ENCODE measurements at regions not wholly inside any gene's neighbourhood (a gene's known extent, or its start where the extent isn't known, plus 50 kb on each side); places are given as distances from the start of the nearest gene placed in this dataset.

DNA sequence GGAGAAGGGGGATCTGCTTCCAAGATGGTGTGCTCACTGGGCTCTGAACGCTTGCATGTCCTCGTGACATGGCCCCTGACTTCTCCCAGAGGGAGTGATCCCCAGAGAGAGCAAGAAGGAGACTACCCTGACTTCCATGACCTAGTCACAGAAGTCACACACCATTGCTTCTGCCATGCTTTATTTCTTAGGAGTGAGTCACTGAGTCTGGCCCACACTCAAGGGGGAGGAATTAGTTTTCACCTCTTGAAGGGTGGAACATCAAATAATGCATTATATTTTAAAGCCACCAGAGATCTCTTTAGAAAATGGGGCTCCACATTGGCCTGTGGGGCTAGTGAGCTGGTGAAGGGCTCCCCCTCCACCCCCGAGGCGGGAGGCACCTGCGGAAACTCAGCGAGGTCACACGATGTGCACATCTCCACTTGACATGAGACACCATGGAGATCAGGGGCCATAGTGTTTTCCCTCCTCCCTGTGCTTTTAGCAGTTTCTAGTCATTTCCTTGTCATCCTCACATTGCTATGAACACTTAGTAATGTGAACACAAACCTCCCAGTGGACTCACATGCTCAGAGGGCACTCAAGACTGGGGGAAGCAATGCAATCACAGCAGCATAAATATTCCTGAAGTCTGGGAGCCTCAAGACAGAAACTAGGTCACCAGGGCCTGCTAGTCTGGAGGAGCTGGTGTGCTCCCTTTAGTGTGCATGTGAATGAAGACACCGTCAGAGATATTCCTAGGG lies 87.4 kb upstream of the FZD10 start:
- no peak for DNase-seq

GRCh38 chr12:130075497-130076076 lies 86.7 kb upstream of the FZD10 start:
- DNase-seq = no peak

DNA sequence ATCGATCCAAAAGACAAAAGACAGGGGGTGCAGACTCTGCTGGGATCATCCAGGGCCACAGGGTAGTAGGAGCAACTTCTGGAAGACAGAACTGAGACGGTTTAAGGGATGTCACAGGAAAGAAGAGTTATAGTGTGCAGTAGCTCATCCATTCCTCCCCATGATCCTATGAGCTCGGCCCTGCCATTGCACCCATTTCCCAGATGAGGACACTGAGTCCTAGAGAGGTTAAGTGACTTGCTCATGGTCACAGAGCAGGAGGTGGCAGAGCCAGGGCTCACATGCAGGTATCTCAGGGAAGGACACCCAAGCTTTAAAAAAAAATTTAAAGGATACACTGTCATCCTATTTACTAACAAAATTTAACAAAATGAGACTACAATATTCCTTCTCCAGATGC lies 86.1 kb upstream of the FZD10 start:
- DNase-seq = no peak

DNA sequence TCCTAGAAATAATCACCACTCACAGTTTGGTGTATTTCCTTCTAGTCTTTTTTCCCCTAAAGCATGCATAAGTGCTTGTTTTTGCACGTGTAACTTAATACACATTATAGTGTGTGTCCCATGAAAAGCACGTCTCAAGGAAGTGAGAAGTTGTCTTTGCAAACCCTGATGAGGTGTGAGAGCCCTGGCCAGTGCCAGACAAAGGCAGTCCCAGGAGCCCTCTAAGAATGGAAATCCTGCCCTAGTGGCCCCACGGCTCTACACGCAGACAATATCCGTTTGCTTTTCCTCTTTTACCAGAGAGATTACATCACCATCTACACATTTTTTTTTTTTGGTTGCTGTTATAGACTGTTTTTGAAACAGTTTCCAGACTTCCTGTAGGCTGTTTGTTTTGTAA lies 85.5 kb upstream of the FZD10 start:
- DNase-seq = no peak

DNA sequence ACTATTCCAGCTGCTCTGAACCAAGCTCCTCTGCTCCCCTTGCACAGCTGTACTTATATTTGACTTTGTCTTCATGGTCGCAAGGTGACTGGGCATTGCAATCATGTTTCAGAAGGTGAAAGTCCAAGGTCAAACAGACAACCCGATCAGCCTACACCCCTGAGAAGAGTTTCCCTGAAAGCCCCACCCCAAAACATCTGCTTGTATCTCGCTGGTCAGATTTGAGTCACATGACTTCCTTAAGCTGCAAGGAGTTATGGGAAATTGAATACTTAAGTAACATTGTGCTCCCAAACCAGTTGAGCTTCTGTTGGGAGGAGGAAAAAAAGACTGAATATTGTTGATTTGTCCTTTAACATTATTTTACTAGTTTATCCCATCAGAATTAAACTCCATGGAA lies 83.4 kb upstream of the FZD10 start:
- DNase-seq = no peak

GRCh38 chr12:130079279-130079678 lies 83.0 kb upstream of the FZD10 start:
- no peak for DNase-seq

DNA sequence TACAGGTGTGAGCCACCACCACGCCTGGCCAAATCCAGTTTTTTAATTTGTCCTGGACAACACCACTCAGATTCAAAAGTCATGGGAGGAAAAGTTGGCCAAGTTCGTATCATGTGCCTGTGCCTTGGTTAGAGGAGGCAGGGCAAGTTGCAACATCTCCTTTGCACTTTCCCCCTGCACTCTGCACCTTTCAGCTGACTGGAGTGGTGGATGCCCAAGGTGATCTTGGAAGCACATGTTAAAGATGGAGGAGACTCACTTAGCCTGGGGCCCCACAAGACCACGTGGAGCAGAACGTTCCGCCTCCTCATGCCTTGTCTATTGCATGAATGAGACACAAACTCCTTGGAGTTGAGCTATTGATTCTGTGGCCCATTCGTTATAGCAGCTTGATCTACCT lies 82.1 kb upstream of the FZD10 start:
- no peak for DNase-seq

GRCh38 chr12:130081117-130081805 lies 81.0 kb upstream of the FZD10 start:
- DNase-seq = no peak

DNA sequence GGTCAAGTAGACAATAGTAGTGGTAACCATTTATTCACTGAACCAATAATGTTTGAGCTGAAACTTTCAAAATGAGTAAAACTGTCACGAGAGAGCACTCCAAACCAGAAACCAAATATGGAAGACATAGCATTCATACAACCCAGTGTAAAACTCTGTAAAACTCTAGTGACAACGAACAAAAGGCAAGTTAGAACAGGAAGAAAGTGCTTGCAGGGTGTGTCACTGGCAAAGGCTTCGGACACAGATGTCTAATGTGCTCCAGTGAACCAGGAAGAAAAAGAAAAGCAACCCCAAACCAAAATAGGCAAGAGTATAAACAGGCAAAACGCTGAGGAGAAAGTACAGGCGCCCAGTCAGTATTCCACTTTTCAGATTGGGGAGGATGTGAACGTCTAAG lies 79.3 kb upstream of the FZD10 start:
- no peak for DNase-seq

DNA sequence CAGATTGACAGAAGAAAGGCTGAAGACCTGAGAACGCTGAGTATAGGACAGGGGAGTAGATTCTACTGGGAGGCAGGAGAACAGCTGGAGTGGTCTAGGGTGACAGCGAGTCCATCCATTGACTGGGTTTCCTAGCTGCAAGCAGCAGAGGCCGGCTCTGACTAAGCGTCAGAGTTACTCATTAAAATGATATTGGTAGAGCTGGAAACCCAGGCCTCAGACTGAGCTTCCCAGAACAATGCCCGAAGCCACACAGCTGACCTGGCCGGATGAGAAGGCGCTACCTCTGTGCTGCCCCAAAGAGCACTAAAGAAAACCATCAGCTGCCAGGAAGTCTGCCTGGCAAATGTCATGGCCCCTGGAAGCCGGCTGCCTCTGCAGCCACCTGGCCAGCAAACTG lies 78.5 kb upstream of the FZD10 start:
- DNase-seq = no peak

GRCh38 chr12:130084359-130084758 lies 77.9 kb upstream of the FZD10 start:
- no peak for DNase-seq

- DNase-seq = no peak
Observed at GRCh38 chr12:130086248-130086647, 76.0 kb upstream of the FZD10 start.

DNA sequence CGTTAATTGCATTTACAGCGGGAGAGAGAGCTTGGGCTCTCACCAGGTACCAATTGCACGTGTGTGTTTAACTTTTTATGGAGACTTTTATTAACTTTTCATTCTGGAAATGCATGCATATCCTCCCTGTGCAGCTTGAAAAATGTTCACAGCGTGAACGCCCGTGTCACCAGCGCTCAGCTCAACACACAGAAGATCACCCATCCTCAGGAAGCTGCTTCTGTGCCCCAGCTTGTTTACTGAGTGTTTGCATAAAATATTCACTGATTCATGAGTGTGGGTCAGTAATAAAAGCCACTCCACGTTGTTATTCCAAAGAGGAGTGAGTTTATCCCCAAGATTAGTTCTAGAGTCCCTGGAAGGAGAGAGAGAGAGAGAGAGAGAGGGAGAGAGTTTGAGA lies 75.5 kb upstream of the FZD10 start:
- DNase-seq = no peak

DNA sequence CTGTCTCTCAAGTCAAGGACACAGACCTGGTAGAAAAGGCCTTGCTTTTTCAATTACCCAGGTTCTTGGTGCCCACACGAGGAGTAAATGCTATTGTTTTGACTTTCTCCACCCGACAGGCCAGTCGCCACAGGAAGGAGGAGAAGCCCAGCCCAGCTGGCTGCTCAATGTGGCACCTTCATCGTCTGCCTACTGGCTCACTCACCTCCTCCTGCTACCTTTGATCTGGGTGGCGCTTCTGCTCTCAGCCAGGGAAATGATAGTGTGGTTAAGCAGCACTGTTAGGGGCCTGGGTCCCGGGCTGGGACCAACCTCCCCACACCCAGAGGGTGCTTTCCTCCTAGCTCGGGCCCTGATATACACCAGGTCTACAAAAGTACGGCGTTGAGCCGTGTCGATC lies 75.0 kb upstream of the FZD10 start:
- DNase-seq = no peak

DNA sequence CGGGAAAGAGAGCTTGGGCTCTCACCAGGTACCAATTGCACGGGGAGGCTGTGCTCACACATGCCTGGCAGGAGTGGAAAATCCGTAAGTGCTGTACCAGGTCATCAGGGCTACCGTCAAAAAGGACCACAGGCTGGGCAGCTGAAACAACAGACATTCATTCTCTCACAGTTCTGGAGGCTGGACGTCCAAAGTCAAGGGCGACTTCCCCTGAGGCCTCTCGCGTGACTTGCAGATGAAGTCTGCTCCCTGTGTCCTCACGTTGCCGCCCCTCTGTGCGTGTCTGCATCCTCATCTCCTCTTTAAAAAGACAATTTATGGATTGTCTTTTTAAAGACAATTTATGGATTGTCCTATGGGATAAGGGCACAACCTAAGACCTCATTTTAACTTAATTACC lies 73.8 kb upstream of the FZD10 start:
- DNase-seq = no peak

GRCh38 chr12:130090542-130090941 lies 71.7 kb upstream of the FZD10 start:
- no peak for DNase-seq

GRCh38 chr12:130093380-130093779 lies 68.9 kb upstream of the FZD10 start:
- no peak for DNase-seq

GRCh38 chr12:130097342-130097741 lies 64.9 kb upstream of the FZD10 start:
- DNase-seq = no peak

DNA sequence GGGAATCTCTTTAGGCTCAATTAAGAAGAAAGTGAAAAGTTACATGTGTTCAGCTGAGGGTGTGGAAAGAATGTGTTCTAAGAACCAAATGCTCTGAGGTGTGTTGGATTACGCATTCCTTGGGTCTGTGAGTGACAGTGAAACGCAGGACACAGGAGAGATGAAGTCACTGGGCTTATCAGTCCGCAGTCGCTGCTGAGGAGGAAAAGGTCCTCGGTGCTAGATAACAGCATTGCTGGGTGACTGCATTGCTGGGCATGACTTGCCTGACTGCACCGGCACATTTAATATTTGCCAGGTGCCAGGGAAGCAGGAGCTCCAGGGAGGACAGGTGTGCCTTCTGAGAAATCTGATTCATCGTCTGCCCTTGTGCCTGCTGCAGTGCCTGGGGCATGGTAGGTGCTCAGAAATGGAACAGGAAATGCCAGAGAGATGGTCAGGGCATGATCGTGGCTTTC lies 64.4 kb upstream of the FZD10 start:
- DNase-seq = no peak

DNA sequence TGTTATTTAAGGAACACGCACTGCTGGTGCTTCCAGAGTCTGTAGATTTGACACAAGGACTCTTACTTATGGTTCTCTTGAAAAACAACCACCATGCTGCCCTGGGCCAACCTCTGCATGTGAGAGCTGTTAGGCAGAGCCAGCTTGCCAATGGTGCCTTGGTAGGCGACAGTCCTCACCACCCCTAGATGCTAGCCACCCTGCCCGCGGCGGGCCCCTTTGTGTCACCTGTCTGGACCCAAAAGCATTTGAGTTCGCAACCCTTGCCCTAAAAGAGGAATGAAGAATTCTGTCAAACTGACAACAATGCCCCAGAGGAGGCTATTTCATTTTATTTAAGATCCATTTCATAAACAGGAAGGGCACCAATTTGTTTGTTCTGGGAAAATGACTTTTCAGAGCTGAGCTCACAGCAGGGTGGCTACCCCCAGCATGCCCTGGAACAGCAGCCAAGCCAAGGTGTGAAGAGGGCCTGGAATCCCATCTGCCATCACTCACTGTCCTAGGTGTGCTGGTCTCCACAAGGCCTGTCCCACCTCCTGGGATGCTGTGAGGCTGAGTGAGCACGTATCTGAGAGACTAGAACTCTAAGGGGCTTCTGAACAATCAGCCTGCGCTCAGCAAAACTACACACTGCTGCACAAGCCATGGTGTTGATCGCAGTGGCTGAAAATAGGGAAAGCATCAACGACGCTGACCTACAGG lies 63.8 kb upstream of the FZD10 start:
- DNase-seq = no peak

- no peak for DNase-seq
Observed at GRCh38 chr12:130100634-130101362, 61.5 kb upstream of the FZD10 start.

- no peak for DNase-seq
Observed at GRCh38 chr12:130101370-130101769, 60.9 kb upstream of the FZD10 start.

DNA sequence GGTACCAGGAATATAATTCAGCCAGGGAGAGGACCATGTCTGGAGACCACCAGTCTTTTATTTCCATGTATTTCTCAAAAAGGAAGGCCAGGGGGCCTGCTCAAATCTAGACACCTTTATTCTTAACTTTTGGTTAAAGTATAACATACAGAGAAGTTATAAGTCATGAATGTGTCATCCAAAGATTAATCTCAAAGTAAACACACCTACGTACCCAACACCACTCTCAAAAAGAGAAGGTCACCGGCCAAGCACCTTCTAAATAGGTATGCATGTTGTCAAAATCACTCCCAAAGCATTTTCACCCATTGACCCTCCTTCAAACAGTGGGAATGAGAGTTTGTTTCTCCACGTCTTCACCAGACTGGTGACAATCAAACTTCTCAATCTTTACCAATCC lies 60.0 kb upstream of the FZD10 start:
- no peak for DNase-seq
